HTR-8/SVneo (cell line): ENCODE measurements at regions not wholly inside any gene's neighbourhood (a gene's known extent, or its start where the extent isn't known, plus 50 kb on each side); places are given as distances from the start of the nearest gene placed in this dataset.
"Not testable (repeated sequence)": the region's sequence is repeated elsewhere in the genome, so short reads cannot be mapped to it uniquely, and the experiment has no call there.

Experiments used
- DNase-seq: peaks from one replicate; pipeline ENCODE4 v3.0.0; 2011; ENCODE audit warnings: low spot score, mixed read lengths; ENCODE audit not compliant: insufficient read length
- FAIRE-seq: peaks from 2 replicates; lab custom pipeline; 2011; peaks lifted over from hg19 to GRCh38; lab: Jason Lieb, UNC

DNA sequence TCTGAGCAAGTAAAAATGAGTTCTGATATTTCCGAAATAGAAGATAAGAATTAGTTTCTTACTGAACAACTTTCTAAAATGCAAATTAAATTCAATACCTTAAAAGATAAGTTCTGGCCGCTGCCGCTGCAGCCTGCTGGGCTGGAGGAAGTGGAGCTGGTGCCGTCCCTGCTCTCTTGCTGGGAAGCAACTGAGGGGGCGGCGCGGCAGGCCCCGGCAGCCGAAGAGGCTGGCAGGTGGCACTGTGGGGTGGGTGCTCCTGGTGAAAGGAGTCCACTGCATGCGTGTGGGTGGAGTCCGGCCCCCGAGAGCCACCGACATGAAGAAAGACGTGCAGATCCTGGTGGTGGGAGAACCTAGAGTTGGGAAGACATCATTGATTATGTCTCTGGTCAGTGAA is 89.5 kb upstream of the ZNF519 start:
- no peak for FAIRE-seq
- DNase-seq: no peak

- DNase-seq, FAIRE-seq: not testable (repeated sequence)
Observed at GRCh38 chr18:14215952-14216351, 83.7 kb upstream of the ZNF519 start.

DNA sequence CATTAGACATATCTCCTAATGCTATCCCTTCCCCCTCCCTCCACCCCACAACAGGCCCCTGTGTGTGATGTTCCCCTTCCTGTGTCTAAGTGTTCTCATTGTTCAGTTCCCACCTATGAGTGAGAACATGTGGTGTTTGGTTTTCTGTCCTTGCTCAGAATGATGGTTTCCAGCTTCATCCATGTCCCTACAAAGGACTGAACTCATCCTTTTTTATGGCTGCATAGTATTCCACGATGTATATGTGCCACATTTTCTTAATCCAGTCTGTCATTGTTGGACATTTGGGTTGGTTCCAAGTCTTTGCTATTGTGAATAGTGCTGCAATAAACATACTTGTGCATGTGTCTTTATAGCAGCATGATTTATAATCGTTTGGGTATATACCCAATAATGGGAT is 71.2 kb upstream of the ZNF519 start:
- not testable (repeated sequence) for FAIRE-seq

GRCh38 chr18:14190776-14191442 is 58.7 kb upstream of the ZNF519 start:
- not testable (repeated sequence) for FAIRE-seq, DNase-seq

More for the DNA sequence above, 71.2 kb upstream of the ZNF519 start:
- DNase-seq: not testable (repeated sequence)

DNA sequence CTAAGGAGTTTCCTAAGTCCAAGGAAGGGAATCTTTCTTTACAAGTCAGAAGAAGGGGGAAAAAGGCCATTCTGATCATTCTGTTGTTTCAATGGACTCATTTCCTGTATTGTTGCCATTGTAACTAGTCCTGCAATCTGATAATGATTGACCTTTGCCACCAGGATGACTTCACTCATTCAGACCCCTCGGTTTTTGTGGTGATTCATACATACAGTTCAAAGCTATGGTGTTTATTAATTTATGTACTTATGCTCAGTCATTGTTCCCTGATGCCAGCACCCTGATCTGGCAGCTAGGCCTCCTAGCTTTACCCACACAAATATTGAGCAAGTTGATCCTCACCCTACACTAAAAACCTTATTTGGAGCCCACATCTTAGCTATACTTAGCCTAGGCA is 57.6 kb upstream of the ZNF519 start:
- DNase-seq: peak; percentile 6
- no peak for FAIRE-seq

DNA sequence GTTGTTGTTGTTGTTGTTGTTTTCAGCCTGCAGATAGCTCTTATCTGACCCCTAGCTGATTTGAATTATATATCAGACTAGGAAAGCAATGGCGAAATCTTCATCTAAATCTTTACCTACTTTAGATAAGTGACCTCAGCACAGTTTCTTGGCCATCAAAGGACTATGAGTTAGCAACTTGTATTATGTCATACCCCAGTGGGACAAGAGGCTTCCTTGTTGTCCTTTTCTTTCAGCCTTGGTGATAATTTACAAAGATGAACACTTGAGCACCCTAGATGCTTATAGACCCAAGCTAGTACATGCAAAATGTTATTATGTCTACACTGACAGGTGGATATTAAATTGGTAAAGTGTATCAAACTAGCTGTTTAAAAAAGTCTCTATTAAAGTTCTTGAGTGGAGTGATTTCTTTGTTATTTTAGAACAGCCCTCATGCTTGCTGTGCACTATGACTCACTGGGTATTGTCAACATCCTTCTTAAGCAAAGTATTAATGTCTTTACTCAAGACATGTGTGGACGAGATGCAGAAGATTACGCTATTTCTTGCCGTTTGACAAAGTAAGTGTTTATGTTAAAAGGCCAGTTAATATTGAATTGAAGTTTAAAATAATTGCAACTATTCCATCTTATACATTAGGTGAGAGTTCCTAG is 56.6 kb upstream of the ZNF519 start:
- not testable (repeated sequence) for DNase-seq, FAIRE-seq
